Neural progenitor cell (in vitro differentiated cells): ENCODE measurements at regions not wholly inside any gene's neighbourhood (a gene's known extent, or its start where the extent isn't known, plus 50 kb on each side); places are given as distances from the start of the nearest gene placed in this dataset.

Experiments
- EZH2 ChIP-seq: fragments of 200-600 bp; sonication (generic); IDR thresholded peaks from 2 replicates; pipeline ENCODE4 v1.6.1; 2017; ENCODE audit warnings: antibody characterized with exemption, mild to moderate bottlenecking, moderate library complexity
- TF ChIP-seq, protein P1 (sequence below): fragments of 200-600 bp; sonication (generic); IDR thresholded peaks from 2 replicates; pipeline ENCODE4 v1.5.1; 2017; ENCODE audit warnings: antibody characterized with exemption, mild to moderate bottlenecking

GRCh38 chr6:14434916-14435690 lies 317.5 kb downstream of the CD83 start:
- TF ChIP-seq, protein P1, sequence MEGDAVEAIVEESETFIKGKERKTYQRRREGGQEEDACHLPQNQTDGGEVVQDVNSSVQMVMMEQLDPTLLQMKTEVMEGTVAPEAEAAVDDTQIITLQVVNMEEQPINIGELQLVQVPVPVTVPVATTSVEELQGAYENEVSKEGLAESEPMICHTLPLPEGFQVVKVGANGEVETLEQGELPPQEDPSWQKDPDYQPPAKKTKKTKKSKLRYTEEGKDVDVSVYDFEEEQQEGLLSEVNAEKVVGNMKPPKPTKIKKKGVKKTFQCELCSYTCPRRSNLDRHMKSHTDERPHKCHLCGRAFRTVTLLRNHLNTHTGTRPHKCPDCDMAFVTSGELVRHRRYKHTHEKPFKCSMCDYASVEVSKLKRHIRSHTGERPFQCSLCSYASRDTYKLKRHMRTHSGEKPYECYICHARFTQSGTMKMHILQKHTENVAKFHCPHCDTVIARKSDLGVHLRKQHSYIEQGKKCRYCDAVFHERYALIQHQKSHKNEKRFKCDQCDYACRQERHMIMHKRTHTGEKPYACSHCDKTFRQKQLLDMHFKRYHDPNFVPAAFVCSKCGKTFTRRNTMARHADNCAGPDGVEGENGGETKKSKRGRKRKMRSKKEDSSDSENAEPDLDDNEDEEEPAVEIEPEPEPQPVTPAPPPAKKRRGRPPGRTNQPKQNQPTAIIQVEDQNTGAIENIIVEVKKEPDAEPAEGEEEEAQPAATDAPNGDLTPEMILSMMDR: no peak
- TF ChIP-seq EZH2: no peak
